NCI-H146 treated with DMSO at 0.1 percent for 48 hours (cell line): ENCODE measurements at regions not wholly inside any gene's neighbourhood (a gene's known extent, or its start where the extent isn't known, plus 50 kb on each side); places are given as distances from the start of the nearest gene placed in this dataset.
A peak's percentile ranks its signal among the peaks of the same experiment; 100 is the strongest.

Experiments
- DNase-seq: peaks from one replicate; lab custom pipeline; 2025; ENCODE audit not compliant: unreplicated experiment; lab: John Stamatoyannopoulos, UW

DNA sequence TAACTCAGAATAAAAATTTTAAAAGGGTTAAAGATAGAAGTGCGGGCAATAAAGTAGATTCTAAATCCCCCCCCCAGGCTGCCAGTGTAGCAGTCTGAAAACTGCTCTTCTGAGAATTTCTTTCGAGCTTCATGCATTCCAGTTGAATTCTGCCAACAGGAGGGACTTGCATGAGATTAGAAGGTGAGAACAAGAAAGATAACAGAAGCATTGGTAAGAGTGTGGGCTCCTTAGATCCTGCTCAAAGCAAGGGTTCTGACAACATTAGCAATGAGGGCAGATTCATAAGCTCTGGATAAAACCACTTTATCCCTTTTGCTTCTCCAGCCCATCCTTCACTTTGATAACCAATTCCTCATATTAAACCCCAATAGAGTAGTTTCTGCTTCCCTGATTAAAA is 235.9 kb upstream of the CDH6 start:
- DNase-seq: no peak

DNA sequence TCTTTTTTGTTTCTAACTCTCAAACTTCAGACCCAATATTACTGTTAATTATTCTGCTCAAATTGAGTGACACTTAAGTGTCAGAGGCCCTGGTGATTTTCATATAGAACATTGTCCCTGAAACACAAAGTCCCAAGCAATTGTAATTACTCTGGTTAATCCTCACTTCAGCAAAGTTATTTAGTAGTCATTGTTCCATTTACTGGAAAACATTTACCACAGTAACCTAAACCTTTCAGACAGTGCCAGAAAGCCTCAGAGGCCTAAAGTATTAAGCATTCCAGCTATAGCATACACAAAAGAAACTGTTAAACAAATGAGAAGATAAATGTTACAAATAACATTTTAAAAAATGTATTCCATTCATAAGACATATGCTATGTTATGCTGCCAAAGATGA is 237.2 kb upstream of the CDH6 start:
- no peak for DNase-seq

- no peak for DNase-seq
Measured at GRCh38 chr5:30937070-30937469, 256.4 kb upstream of the CDH6 start.

GRCh38 chr5:30933599-30933998 is 259.9 kb upstream of the CDH6 start:
- peak; percentile 33 for DNase-seq

DNA sequence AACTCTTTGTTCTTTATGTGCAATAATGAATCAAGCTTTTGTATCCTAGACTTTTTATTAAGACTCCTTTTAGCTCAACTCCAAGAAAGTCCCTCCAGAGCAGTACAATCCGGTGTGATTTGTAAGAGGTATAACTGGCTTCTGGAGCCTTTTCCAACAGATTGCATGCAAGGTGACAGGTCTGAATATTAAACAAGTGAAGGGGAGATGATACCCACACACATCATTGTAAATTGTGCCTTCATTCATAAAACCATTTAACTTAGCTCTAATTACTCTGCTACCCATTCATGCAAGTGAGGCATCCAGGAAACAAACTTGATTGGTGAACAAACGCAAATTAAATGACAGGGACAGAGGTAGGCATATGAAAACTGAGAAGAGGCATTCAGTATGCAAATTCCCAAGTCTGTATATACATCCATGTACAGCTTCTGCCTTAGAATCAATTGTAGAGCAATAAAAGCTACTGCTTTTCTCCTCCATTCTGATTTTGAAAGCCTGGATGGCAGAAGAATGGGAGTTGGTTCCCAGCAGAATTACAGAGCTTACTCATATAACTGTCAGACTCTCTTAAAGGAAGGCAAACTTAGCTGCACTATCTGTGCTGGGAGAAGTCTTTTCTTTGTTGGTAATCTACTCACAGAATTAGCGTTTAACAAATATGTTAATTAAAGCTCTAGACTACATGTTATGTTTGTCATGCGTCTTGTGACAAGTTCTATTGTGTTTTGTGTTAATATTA is 261.0 kb upstream of the CDH6 start:
- DNase-seq: no peak

- no peak for DNase-seq
Measured at GRCh38 chr5:30930736-30931135, 262.8 kb upstream of the CDH6 start.

DNA sequence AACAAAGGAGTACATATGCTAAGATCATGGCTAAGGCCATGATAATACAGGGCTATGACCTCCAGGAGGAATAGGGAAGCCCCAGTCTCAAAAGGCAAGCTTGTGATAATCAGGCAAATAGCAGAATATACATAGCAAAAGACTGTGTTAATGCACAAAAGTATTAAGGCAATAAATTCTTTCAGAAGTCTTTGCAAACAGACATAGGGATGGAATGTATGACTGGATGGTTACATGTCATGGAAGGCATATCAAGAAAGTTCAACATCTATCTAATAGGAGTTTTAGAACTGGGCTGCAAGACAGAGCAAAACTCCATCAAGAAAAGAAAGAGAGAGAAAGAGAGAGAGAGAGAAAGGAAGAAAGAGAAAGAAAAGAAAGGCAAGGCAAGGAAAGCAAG is 264.5 kb upstream of the CDH6 start:
- DNase-seq: no peak

- DNase-seq: no peak
Measured at GRCh38 chr5:30926218-30926617, 267.3 kb upstream of the CDH6 start.

GRCh38 chr5:30921388-30921787 is 272.1 kb upstream of the CDH6 start:
- no peak for DNase-seq

DNA sequence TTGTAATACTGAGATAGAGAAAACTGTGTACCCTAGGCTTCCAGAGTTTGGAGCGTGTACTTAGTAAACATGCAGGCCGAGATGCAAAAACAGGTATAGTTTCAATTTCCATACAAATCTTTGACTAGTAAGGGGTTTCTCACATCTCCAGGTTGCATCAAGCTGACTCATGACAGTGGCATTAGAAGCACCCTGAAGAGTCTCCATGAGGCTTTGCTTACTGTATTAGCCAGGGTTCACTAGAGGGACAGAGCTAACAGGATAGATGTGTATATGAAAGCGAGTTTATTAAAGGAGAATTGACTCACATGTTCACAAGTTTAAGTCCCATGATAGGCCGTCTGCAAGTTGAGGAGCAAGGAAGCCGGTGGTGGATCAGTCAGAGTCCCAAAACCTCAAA is 275.3 kb upstream of the CDH6 start:
- DNase-seq: no peak

- DNase-seq: no peak
Measured at GRCh38 chr5:30908356-30908755, 285.1 kb upstream of the CDH6 start.

- DNase-seq: no peak
Measured at GRCh38 chr5:30900367-30900766, 293.1 kb upstream of the CDH6 start.

DNA sequence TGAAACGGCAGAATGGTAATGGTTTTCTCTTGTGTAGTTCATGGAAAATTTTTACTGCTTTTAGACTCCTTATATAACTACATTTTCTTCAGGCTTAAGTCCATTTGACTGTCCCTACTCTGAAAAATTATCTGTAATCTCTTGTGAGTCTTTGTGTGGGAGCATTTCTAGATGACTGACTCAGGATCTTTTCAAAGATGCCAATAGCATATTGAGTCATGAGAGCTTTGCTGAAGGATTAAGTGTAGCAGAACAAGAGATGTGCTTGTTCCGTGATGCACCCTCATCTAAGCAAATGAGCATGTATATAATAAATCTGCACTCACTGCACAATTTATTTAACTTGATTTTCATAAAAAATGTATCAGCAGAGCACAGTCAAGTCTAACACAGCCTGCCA is 298.7 kb upstream of the CDH6 start:
- no peak for DNase-seq

GRCh38 chr5:30891660-30892059 is 301.8 kb upstream of the CDH6 start:
- peak; percentile 68 for DNase-seq

GRCh38 chr5:30890377-30890776 is 303.1 kb upstream of the CDH6 start:
- no peak for DNase-seq

DNA sequence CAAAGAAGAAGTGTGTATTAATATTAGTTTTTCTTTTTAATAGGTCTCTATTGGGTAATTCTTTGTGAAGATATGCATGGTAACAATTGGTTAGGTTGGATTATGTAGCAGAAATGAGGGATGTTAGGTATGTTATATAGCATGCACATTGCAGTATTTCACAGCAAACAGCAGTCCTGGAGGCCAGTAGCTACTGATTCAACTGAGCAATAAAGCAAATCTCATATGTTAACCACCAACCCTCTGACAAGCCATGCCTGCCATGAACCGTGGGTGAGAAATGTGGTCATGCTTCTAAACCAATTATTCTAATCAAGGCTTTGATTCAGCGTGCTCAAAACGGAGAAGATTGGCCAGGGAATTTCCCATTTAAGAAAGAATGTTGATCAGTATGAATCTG is 313.0 kb upstream of the CDH6 start:
- DNase-seq: no peak

DNA sequence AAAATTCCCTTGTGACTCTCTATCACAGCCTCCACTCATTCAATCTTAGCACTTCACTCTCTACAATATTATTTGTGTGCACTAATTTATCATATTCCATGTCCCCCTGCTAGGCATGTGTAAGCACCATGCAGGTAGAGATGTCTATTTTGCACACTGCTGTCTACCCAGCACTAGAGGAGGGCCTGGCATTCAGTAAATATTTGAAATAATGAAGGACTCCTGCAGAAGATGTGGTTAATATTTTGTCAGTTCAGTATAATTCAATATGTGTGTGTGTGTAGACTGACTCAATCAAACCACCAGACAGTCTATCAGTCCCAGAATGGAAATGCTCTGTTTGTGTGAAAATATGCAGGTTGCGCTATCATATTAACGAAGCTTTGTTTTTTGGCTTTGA is 313.6 kb upstream of the CDH6 start:
- no peak for DNase-seq

DNA sequence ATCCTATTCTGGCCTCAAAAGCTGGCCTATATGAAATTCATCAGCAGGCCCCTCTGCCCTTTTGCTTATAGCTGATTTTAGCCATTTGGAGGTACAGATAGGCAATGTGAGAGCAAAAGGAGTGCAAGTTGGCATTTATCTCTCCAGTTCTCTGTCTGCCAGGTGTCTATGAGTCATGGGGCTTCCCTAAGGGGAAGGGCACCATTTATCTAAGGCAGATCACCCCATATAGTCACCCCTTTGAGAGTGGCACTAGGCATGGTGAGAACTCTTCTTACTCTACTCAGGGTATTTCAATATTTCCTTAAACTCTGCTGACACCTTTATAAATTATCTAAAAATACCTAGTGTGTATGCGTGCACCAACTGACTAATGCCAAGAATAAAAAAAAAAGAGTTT is 314.7 kb upstream of the CDH6 start:
- no peak for DNase-seq

DNA sequence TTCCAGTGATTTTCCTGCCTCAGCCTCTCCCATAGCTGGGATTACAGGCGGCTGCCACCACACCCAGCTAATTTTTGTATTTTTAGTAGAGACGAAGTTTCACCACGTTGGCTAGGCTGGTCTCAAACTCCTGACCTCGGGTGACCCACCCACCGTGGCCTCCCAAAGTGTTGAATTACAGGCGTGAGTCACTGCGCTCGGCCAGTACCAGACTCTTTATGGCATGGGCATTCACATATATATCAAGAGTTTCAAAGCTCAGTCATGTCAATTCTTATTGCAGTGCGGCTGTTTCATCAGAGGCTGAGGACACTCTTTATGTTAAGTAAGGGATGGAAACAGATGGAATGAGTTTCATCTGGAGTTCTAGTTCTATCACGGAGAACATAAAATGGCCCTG is 315.2 kb upstream of the CDH6 start:
- DNase-seq: no peak

DNA sequence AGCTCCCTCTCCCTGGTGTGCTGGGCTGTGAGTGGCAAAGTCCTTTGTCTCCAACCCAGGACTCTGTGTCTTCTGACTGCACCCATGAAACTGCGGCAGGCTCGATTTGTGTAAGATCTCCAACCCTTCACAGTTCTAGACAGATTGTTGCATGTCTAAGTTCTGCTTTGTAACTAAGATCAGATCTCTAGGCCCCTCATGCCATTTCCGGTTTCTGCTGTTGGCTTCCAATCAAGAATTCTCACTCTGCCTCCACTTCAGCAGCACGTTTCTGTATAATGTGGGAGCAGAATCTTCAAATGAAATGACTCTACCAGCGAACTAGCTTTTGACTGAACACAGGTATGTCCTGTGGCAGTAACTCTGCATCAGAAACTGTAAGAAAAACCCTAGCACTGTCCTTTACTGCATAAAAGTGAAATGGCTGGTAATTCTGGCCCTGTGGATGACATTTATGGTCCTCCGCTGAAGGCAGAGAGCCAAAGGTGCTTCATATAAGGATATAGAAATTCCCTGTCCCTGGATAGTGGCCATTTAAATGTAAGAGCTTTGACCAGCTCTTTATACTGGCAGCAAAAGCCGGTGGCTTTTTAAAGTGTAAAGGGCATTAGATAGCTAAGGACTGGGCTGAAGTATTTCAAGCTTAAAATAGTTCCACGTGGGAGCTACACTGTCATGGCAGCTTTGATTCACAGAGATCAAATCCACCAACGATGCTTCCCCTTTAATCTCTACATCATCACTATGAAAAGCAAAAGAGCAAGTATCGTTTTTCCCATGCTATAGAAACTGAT is 319.0 kb upstream of the CDH6 start:
- DNase-seq: no peak

DNA sequence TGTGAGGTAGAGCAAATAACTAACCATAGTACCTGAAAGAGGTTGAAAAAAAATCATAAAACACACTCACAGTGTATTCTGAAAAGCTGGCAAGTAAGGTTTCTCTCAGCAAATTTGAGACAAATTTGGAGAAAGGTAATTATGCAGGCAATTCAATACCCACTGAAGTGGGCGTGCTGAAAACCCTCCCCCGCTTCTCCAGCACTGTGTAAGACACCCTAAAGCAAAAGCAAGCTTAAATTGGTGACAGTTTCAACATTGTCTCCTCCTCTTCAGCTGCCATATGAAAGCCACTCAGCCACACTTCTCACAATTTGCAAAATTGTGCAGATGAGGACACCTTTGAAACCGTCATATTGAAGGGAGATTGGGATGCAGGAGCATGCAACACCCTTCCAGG is 322.3 kb upstream of the CDH6 start:
- DNase-seq: no peak

GRCh38 chr5:30867711-30868110 is 325.8 kb upstream of the CDH6 start:
- peak; percentile 77 for DNase-seq

DNA sequence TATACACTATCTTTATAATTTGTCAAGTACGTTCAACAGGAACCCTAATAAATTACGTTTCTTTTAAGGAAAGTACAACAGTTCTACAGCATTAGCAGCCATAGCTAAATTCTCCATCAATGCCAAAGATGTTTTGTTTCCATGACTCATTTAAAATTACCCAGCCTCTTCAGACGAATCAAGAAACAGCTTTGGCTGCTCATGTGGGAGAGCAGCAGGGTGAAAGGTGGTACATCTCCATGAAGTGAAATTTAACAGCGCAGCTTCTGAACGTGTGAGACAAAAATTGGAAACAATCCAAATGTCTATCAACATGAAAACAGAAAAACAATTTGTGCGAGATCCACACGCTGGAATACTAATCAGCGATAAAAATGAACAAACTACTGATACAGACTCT is 327.3 kb upstream of the CDH6 start:
- no peak for DNase-seq
